ENCODE measurements at regions not wholly inside any gene's neighbourhood (a gene's known extent, or its start where the extent isn't known, plus 50 kb on each side); places are given as distances from the start of the nearest gene placed in this dataset.
A peak's percentile ranks its signal among the peaks of the same experiment; 100 is the strongest.
"Not testable (repeated sequence)": the region's sequence is repeated elsewhere in the genome, so short reads cannot be mapped to it uniquely, and the experiment has no call there.

- no peak for DNase-seq
Measured at GRCh38 chr2:217363470-217363869, 503.6 kb upstream of the TNP1 start.

- no peak for DNase-seq
Measured at GRCh38 chr2:217362710-217363109, 502.8 kb upstream of the TNP1 start.

- no peak for DNase-seq
Measured at GRCh38 chr2:217362286-217362685, 502.4 kb upstream of the TNP1 start.

GRCh38 chr2:217361483-217361880, 501.6 kb upstream of the TNP1 start:
- DNase-seq: no peak

- peak; percentile 38 for DNase-seq
Measured at GRCh38 chr2:217360781-217361482, 501.1 kb upstream of the TNP1 start.

GRCh38 chr2:217360111-217360510, 500.2 kb upstream of the TNP1 start:
- DNase-seq: no peak

- no peak for DNase-seq
Measured at GRCh38 chr2:217357886-217358620, 498.2 kb upstream of the TNP1 start.

GRCh38 chr2:217356781-217357180, 496.9 kb upstream of the TNP1 start:
- DNase-seq: no peak

- DNase-seq: no peak
Measured at GRCh38 chr2:217356142-217356541, 496.3 kb upstream of the TNP1 start.

GRCh38 chr2:217353591-217353990, 493.7 kb upstream of the TNP1 start:
- DNase-seq: no peak

GRCh38 chr2:217351378-217351777, 491.5 kb upstream of the TNP1 start:
- DNase-seq: no peak

- no peak for DNase-seq
Measured at GRCh38 chr2:217349251-217349650, 489.4 kb upstream of the TNP1 start.

GRCh38 chr2:217347630-217348029, 487.8 kb upstream of the TNP1 start:
- DNase-seq: not testable (repeated sequence)

GRCh38 chr2:217346043-217346442, 486.2 kb upstream of the TNP1 start:
- not testable (repeated sequence) for DNase-seq

GRCh38 chr2:217340899-217341298, 481.0 kb upstream of the TNP1 start:
- DNase-seq: no peak

GRCh38 chr2:217340176-217340575, 480.3 kb upstream of the TNP1 start:
- no peak for DNase-seq

GRCh38 chr2:217339753-217340152, 479.9 kb upstream of the TNP1 start:
- no peak for DNase-seq

- no peak for DNase-seq
Measured at GRCh38 chr2:217338306-217338916, 478.5 kb upstream of the TNP1 start.

GRCh38 chr2:217337771-217338170, 477.9 kb upstream of the TNP1 start:
- DNase-seq: no peak

- DNase-seq: no peak
Measured at GRCh38 chr2:217336694-217337093, 476.8 kb upstream of the TNP1 start.

- DNase-seq: no peak
Measured at GRCh38 chr2:217335341-217335966, 475.6 kb upstream of the TNP1 start.

- no peak for DNase-seq
Measured at GRCh38 chr2:217334561-217334960, 474.7 kb upstream of the TNP1 start.

GRCh38 chr2:217332866-217333265, 473.0 kb upstream of the TNP1 start:
- DNase-seq: no peak

- no peak for DNase-seq
Measured at GRCh38 chr2:217332417-217332791, 472.5 kb upstream of the TNP1 start.

Measured in DMS79 treated with DMSO at 0.1 percent for 48 hours (cell line).